NK-92 (cell line): ENCODE measurements at regions not wholly inside any gene's neighbourhood (a gene's known extent, or its start where the extent isn't known, plus 50 kb on each side); places are given as distances from the start of the nearest gene placed in this dataset.

Experiments used
- DNase-seq: peaks from one replicate; lab custom pipeline; 2025; ENCODE audit not compliant: unreplicated experiment; lab: John Stamatoyannopoulos, UW

DNA sequence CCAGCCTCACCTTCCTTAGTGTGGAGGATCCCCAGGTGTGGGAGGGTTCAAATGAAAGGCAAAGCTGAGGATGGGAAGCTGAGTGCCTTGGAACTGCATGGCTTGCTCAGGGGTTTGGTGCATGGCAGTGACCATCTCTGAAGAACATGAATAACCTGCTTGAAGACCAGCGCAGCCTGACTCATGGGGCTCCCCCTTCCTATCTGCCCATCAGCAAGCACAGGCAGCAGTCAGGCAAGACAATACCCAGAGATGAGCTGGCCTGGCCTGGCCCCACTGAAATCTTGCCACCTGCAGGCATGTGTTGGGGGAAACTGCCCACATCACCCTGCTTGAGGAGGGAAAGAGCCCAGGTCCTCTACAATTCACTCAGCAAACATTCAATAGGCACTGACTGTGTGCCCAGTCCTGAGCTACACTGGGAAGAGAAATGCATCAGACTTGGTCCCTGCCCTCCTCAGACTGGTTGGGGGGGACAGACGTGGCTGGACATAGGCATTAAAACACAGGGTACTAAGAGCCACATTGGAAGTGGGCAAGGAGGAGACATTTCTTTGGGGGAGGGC, 105.0 kb upstream of the ALDH1B1 start:
- DNase-seq, result no peak

GRCh38 chr9:38286766-38287165, 105.7 kb upstream of the ALDH1B1 start:
- DNase-seq, result no peak

- no peak for DNase-seq
Observed at GRCh38 chr9:38286357-38286756, 106.1 kb upstream of the ALDH1B1 start.

- DNase-seq, result no peak
Observed at GRCh38 chr9:38285236-38285635, 107.3 kb upstream of the ALDH1B1 start.

- no peak for DNase-seq
Observed at GRCh38 chr9:38284588-38285051, 107.9 kb upstream of the ALDH1B1 start.

DNA sequence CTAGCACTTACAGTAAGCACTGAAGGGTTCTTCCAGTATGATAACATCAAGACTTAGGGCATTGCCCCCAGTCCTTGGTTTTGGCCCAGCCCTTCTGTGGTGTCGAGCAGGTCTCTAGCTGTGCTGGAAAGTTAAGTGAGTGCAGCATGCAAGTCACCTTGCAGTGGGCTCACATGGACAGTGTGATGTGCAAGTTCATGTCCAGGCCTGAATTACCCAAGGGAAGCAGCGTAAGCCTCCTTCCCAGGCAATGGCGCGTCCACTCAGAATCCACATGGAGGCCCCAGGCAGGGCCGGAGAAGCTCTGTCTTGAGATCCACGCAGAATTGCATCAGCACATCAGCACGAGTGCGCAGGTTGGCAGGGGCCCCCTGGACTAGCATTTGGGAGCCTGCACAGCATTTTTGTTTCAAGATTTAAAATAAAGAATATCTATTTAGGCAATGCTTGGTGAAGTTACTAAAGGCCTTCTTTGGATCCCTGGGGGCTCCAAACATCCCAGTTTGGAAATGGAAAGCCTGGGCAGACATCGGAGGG, 108.4 kb upstream of the ALDH1B1 start:
- DNase-seq, result no peak

GRCh38 chr9:38282756-38283155, 109.7 kb upstream of the ALDH1B1 start:
- DNase-seq, result no peak

DNA sequence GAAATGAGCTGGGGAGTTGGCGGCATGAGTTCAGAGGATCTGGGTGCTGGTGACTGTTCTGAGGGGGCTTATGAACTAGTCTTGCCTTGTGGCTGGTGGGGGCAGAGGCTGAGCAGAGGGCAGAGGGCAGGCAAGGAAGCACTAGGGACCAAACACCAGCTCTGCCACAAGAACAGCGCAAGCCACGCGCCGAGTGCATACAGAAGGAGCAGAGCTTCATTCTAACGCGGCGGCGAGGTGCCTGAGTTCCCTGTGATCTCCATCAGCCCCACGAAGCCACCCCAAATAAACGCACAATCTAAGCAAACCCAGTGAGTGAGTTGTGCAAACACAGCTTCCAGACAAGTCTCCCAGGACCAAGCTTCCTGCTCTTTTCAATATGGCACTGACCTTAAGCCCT, 110.6 kb upstream of the ALDH1B1 start:
- DNase-seq, result no peak

DNA sequence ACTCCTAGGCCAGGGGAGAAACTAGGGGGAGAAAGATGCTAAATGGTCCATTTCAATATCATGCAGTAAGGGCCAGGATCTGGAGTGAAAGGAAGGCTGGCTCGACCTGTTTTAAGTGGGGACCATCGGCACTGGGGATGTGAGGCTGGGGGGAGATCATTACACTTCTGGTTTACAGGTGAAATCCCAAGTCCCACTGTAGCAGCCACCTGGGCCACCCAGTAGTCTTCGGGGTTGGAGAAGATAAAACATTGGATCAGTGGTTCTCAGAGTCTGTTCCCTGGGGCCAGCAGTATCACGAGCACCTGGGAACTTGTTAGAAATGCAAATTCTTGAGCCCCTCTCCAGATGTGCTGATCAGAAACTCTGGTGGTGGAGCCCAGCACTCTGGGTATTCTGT, 111.3 kb upstream of the ALDH1B1 start:
- no peak for DNase-seq

GRCh38 chr9:38280251-38280800, 112.2 kb upstream of the ALDH1B1 start:
- no peak for DNase-seq

GRCh38 chr9:38278931-38279679, 113.4 kb upstream of the ALDH1B1 start:
- no peak for DNase-seq

DNA sequence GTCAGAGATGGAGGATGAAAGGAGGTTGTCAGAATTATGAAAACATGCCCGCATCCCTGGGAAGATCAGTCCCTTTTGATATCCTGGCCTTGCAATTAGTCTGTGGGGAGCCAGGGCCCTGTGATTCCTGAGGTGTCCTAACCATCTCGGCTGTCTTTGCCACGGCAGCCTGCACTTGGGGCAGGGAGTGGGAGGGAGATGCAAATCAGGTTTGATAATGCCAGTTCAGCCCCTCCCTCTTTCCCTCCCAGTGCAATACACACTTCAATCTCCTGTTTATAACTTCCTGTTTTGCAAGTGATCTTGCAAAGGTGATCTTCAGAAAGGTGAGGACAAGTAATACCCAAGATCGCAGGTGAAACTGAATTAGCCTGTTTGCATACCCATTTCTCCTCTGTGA, 114.0 kb upstream of the ALDH1B1 start:
- no peak for DNase-seq

GRCh38 chr9:38277601-38278200, 114.8 kb upstream of the ALDH1B1 start:
- no peak for DNase-seq

DNA sequence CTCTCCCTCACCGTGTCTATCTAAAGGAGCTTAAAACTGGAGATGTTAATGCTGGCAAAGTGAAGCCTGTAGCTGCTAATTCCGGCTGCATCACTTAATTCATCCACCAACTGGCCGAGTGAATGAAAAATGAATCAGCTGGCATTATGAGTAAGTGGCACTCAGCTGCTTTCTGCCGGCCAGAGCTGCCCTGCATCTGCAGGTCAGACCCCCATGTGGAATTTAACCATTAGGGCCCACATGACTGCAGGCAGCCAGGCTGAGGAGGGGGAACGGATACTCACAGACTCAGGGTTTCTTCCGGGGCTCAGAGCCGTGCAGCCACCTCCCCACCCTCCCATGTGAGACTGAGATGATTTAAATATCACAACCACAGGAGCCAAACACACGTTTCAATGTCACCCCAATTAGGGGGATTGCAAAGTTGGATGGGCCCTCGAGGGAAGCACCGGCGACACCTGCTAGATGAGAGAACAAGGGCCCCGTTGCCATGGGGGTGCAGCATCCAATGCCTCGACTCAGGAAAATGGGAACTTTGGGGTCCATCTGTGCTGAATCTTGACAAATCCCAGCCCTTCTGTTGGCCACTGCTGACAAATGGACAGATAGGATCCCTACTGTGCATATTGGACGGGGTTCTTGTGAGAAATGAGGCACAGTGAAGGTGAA, 115.6 kb upstream of the ALDH1B1 start:
- no peak for DNase-seq

DNA sequence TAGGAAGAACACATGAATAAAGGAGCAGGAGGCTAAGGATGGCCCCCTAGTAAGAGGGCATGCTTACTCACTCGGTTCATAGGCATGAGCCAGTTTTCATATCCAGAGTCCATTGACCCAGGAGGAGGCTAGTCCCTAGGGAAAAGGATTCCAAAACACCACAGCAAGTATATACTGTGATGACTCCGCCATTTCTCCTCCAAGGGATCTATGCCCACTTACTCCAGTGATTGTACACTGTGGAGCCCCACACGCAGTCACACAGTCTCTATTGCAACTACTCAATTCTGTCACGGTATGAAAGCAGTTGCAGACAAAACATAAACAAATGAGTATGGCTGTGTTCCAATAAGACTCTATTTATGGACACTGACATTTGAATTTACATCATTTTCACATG, 117.7 kb upstream of the ALDH1B1 start:
- no peak for DNase-seq

DNA sequence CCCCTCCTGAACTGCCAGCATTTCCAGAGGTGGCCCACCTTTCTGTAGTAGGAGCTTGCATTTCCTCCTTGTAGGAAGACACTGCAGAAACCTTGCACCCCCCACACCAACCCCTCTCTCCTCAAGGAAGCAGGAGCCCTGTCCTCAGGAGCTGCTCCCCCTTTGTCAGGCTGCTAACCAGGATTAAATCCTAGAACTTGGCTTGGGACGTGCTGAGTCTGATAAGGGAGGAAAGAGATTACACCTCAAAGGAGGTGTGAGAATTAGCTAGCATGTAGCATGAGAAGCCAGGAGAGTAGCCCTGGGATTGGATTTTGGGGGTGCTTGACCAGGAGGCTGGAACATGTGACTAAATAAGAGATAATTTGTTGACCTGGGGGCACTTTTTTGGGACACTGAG, 119.8 kb upstream of the ALDH1B1 start:
- DNase-seq, result no peak

DNA sequence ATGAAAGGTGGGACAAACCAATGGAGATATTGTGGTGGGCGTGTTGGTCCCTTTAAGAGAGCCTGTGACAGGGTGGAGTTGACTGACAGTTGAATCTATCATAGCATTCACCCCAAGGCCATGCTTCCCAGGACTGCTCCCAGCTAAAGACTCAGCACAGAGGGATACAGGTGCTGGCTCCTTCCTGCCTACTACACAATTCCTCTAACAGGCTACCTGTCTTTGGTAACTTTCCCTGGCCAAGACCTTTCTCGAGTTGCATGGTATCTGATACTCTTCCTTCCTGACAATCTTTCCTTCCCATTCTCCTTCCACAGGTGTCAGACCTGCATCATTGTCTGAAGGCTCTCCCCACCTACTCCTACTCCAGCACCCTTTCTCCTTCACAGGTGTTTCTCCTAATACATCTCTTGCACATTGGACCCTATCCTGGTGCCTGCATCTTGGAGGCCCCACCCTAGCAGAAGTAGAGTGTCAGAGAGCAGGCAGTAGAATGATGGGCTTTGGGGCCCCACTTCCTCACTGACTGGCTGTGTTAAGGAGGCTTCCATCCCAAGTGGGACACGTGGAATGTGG, 120.7 kb upstream of the ALDH1B1 start:
- DNase-seq, result no peak

- DNase-seq, result no peak
Observed at GRCh38 chr9:38269775-38270174, 122.7 kb upstream of the ALDH1B1 start.

DNA sequence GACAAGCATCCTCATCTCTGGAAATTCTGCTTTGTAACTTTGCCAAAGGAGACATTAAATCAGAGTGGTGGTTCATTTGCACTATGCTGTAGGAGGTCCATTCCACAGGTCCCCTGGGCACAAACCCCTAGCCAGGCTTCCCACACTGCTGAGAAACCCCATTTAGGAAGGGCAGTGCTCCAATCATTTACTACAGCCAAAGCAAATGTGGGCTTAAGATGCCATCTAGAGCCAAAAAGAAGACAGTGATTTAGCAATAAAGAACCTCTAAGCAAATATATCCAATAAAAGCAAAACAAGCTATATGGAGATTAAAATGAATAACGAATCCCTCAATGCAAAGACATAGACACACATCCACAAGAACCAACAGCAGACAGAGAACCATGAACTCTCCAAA, 129.0 kb upstream of the ALDH1B1 start:
- no peak for DNase-seq

- DNase-seq, result no peak
Observed at GRCh38 chr9:38259519-38260218, 132.8 kb upstream of the ALDH1B1 start.
